Smooth muscle cell (in vitro differentiated cells): ENCODE measurements at regions not wholly inside any gene's neighbourhood (a gene's known extent, or its start where the extent isn't known, plus 50 kb on each side); places are given as distances from the start of the nearest gene placed in this dataset.

Experiments used
- DNase-seq: peaks from one replicate; lab custom pipeline; 2025; ENCODE audit not compliant: unreplicated experiment; lab: John Stamatoyannopoulos, UW
- H2AFZ ChIP-seq: fragments of 200-600 bp; sonication (generic); 2 replicates; pipeline ENCODE4 v1.6.0; 2016; ENCODE audit warnings: antibody characterized with exemption, low read depth, mild to moderate bottlenecking
- H3F3A ChIP-seq: fragments of 200-600 bp; sonication (generic); 2 replicates; pipeline ENCODE4 v1.6.0; 2017; ENCODE audit warnings: antibody characterized with exemption, low read depth
- H3K27ac ChIP-seq: fragments of 200-600 bp; sonication (generic); 2 replicates; pipeline ENCODE4 v1.5.1; 2016; ENCODE audit warnings: low read depth, mild to moderate bottlenecking
- H3K27me3 ChIP-seq: fragments of 200-600 bp; sonication (generic); 2 replicates; pipeline ENCODE4 v1.6.1; 2016; ENCODE audit warnings: low read depth, mild to moderate bottlenecking
- H3K36me3 ChIP-seq: fragments of 200-600 bp; sonication (generic); 2 replicates; pipeline ENCODE4 v1.5.1; 2016; ENCODE audit warnings: low read depth
- H3K4me1 ChIP-seq: fragments of 200-600 bp; sonication (generic); 2 replicates; pipeline ENCODE4 v1.5.1; 2016; ENCODE audit warnings: low read depth
- H3K4me2 ChIP-seq: fragments of 200-600 bp; sonication (generic); 2 replicates; pipeline ENCODE4 v1.6.0; 2016; ENCODE audit warnings: mild to moderate bottlenecking
- H3K4me3 ChIP-seq: fragments of 200-600 bp; sonication (generic); 2 replicates; pipeline ENCODE4 v1.5.1; 2016; ENCODE audit warnings: mild to moderate bottlenecking
- H3K79me2 ChIP-seq: fragments of 200-600 bp; sonication (generic); 2 replicates; pipeline ENCODE4 v1.6.0; 2016; ENCODE audit warnings: low read depth, mild to moderate bottlenecking
- H3K9ac ChIP-seq: fragments of 200-600 bp; sonication (generic); 2 replicates; pipeline ENCODE4 v1.6.0; 2016; ENCODE audit warnings: low read depth
- H3K9me3 ChIP-seq: fragments of 200-600 bp; sonication (generic); replicated peaks from 2 replicates; pipeline ENCODE4 v1.5.1; 2016; ENCODE audit warnings: low read depth
- H4K20me1 ChIP-seq: fragments of 200-600 bp; sonication (generic); 2 replicates; pipeline ENCODE4 v1.6.0; 2016; ENCODE audit warnings: low read depth
- CTCF ChIP-seq: fragments of 200-600 bp; sonication (generic); IDR thresholded peaks from 2 replicates; pipeline ENCODE4 v1.5.1; 2017; ENCODE audit warnings: borderline replicate concordance, mild to moderate bottlenecking, antibody characterized with exemption; ENCODE audit not compliant: insufficient read depth, poor library complexity, severe bottlenecking
- WGBS: methylation state at CpG from one replicate; pipeline ENCODE4 v1.1.7; 2016; ENCODE audit warnings: low lambda C conversion rate; 5-methylcytosine and 5-hydroxymethylcytosine counted together

GRCh38 chr3:124630960-124631359 lies 99.3 kb upstream of the UMPS start:
- Histone ChIP-seq H3K27me3 (no peaks in the 10 kb centered on the region), H3K79me2 (no peaks in the 10 kb centered on the region), H3K4me2 (no peak overlapping the region), H3K27ac (no peak overlapping the region), H3K36me3 (peaks cover 4% of the 10 kb centered on the region), H3F3A (peaks cover 6% of the 10 kb centered on the region), H3K9ac (no peak overlapping the region), H2AFZ (no peak overlapping the region), H3K9me3 (no peaks in the 10 kb centered on the region), H3K4me1 (peaks cover 3% of the 10 kb centered on the region), H3K4me3 (no peak overlapping the region), H4K20me1 (no peaks in the 10 kb centered on the region)
- TF ChIP-seq CTCF: no peak
- no peak for DNase-seq
- WGBS: 92% methylated on average over 5 of the region's 5 CpGs

GRCh38 chr3:124631727-124632126 lies 98.5 kb upstream of the UMPS start:
- Histone ChIP-seq H3K9me3 (no peaks in the 10 kb centered on the region), H3K4me2 (no peak overlapping the region), H3F3A (peaks cover 6% of the 10 kb centered on the region), H3K4me1 (peaks cover 3% of the 10 kb centered on the region), H3K4me3 (no peak overlapping the region), H3K9ac (no peak overlapping the region), H2AFZ (no peak overlapping the region), H3K27ac (no peak overlapping the region), H3K27me3 (no peaks in the 10 kb centered on the region), H3K36me3 (peaks cover 4% of the 10 kb centered on the region), H3K79me2 (no peaks in the 10 kb centered on the region), H4K20me1 (no peaks in the 10 kb centered on the region)
- no peak for TF ChIP-seq CTCF
- WGBS: 86% methylated on average over 5 of the region's 5 CpGs
- DNase-seq: no peak

GRCh38 chr3:124632566-124633140 lies 97.6 kb upstream of the UMPS start:
- no peak overlapping the region for H3K4me2 ChIP-seq
- H3K27ac ChIP-seq: no peak overlapping the region
- H3K79me2 ChIP-seq: no peaks in the 10 kb centered on the region
- no peak overlapping the region for H3K4me3 ChIP-seq
- 66% methylated on average over 7 of the region's 7 CpGs for WGBS
- H3K9ac ChIP-seq: no peak overlapping the region
- H4K20me1 ChIP-seq: no peaks in the 10 kb centered on the region
- no peaks in the 10 kb centered on the region for H3K27me3 ChIP-seq
- DNase-seq: no peak
- no peak overlapping the region for H2AFZ ChIP-seq
- H3K4me1 ChIP-seq: no peaks in the 10 kb centered on the region
- no peaks in the 10 kb centered on the region for H3F3A ChIP-seq
- no peaks in the 10 kb centered on the region for H3K9me3 ChIP-seq
- peaks cover 4% of the 10 kb centered on the region for H3K36me3 ChIP-seq
- TF ChIP-seq CTCF: no peak

- DNase-seq: no peak
- no peaks in the 10 kb centered on the region for H3K79me2 ChIP-seq
- no peaks in the 10 kb centered on the region for H3K4me1 ChIP-seq
- H3K9ac ChIP-seq: no peak overlapping the region
- no peaks in the 10 kb centered on the region for H3K9me3 ChIP-seq
- H3K4me2 ChIP-seq: no peak overlapping the region
- H3K36me3 ChIP-seq: peaks cover 4% of the 10 kb centered on the region
- H3K27me3 ChIP-seq: no peaks in the 10 kb centered on the region
- no peak for TF ChIP-seq CTCF
- no peaks in the 10 kb centered on the region for H4K20me1 ChIP-seq
- H2AFZ ChIP-seq: no peak overlapping the region
- 98% methylated on average over 3 of the region's 3 CpGs for WGBS
- no peak overlapping the region for H3K4me3 ChIP-seq
- H3K27ac ChIP-seq: no peak overlapping the region
- H3F3A ChIP-seq: no peaks in the 10 kb centered on the region
Observed at GRCh38 chr3:124633524-124633923, 96.7 kb upstream of the UMPS start.
